HCT116 (cell line): ENCODE measurements at regions not wholly inside any gene's neighbourhood (a gene's known extent, or its start where the extent isn't known, plus 50 kb on each side); places are given as distances from the start of the nearest gene placed in this dataset.

Experiments used
- ATAC-seq: fragments of 200-7000 bp; cut with Tn5 transposase; 2 replicates; pipeline ENCODE4 v1.9.1; 2020; ENCODE audit warnings: mild to moderate bottlenecking, moderate library complexity
- BruUV-seq: library from RNA; stranded (reverse); fragments of 400-500 nt; replicated peaks from 2 replicates; lab custom pipeline; 2021; lab: Mats Ljungman, UMichigan
- CTCF ChIA-PET: fragments of 300-600 bp; sonication (Branson Sonifier 250); formaldehyde crosslinking; loops from one replicate; lab custom pipeline; 2021; ENCODE audit warnings: antibody characterized with exemption; lab: Charles Lee
- POLR2A ChIA-PET: fragments of 300-600, 350-600 bp; sonication (Branson Sonifier 250); formaldehyde crosslinking; loops from one replicate; lab custom pipeline; 2021; ENCODE audit warnings: antibody characterized with exemption; lab: Charles Lee
- RAD21 ChIA-PET, 2 experiments: fragments of 300-600 bp; sonication (Branson Sonifier 250); formaldehyde crosslinking; loops; one replicate each; lab custom pipeline; 2023; ENCODE audit warnings: low total read pairs in 2 of 2; ENCODE audit not compliant: uncharacterized antibody in 2 of 2, unreplicated experiment in 2 of 2, low non-redundant PET in 1 of 2; lab: Charles Lee
- DNase-seq: peaks from one replicate; pipeline ENCODE4 v3.0.0-alpha.2; 2010; ENCODE audit warnings: low read depth, low spot score
- H2AFZ ChIP-seq: fragments of 200-600 bp; shearing (Covaris generic), sonication (generic); 2 replicates; pipeline ENCODE4 v1.6.1; 2017; ENCODE audit warnings: low read depth, mixed run types, mixed read lengths, antibody characterized with exemption, low read length; ENCODE audit not compliant: poor library complexity, severe bottlenecking
- H3K27ac ChIP-seq: 2 replicates; pipeline ENCODE4 v1.5.1; 2012; ENCODE audit warnings: low read depth, low read length
- H3K27me3 ChIP-seq: fragments of 200-600 bp; sonication (generic); 2 replicates; pipeline ENCODE4 v1.6.1; 2016; ENCODE audit warnings: mixed run types, low read length, mixed read lengths; ENCODE audit not compliant: insufficient read depth
- H3K36me3 ChIP-seq, 2 experiments: fragments of 200-500 bp in 1 of 2; fragments of 200-600 bp in 1 of 2; sonication (Bioruptor generic) in 1 of 2; sonication (generic) in 1 of 2; 2 replicates each; pipeline versions ENCODE4 v1.5.1 to v1.6.1; 2014 to 2016; ENCODE audit warnings: low read length in 2 of 2, inconsistent platforms in 1 of 2, mixed read lengths in 1 of 2, mixed run types in 1 of 2; ENCODE audit not compliant: insufficient read depth in 2 of 2, control insufficient read depth in 1 of 2
- H3K4me1 ChIP-seq, 2 experiments: fragments of 200-600 bp in 1 of 2; sonication (generic) in 1 of 2; 2 replicates each; pipeline versions ENCODE4 v1.5.1 to v1.6.1; 2012 to 2017; ENCODE audit warnings: low read length in 2 of 2, inconsistent platforms in 1 of 2, mild to moderate bottlenecking in 1 of 2, mixed read lengths in 1 of 2, mixed run types in 1 of 2, moderate library complexity in 1 of 2; ENCODE audit not compliant: insufficient read depth in 2 of 2, control insufficient read depth in 1 of 2
- H3K4me2 ChIP-seq: fragments of 200-600 bp; sonication (generic); 2 replicates; pipeline ENCODE4 v1.6.1; 2017; ENCODE audit warnings: mixed run types, low read length, mixed read lengths
- H3K4me3 ChIP-seq, 2 experiments: fragments of 200-600 bp in 1 of 2; sonication (generic) in 1 of 2; replicated peaks in 1 of 2; 2 replicates each; pipeline ENCODE4 v1.5.1; 2011 to 2016; ENCODE audit warnings: low read length in 2 of 2, control low read depth in 1 of 2, low read depth in 1 of 2, mild to moderate bottlenecking in 1 of 2, mixed read lengths in 1 of 2, mixed run types in 1 of 2
- H3K79me2 ChIP-seq: fragments of 200-600 bp; sonication (generic); 2 replicates; pipeline ENCODE4 v1.6.1; 2017; ENCODE audit warnings: mild to moderate bottlenecking, mixed run types, low read length, moderate library complexity, mixed read lengths; ENCODE audit not compliant: insufficient read depth
- H3K9ac ChIP-seq: fragments of 200-600 bp; sonication (generic); 2 replicates; pipeline ENCODE4 v1.6.1; 2016; ENCODE audit warnings: low read length, mixed read lengths
- H3K9me2 ChIP-seq: fragments of 200-600 bp; sonication (generic), shearing (Covaris generic); 2 replicates; pipeline ENCODE4 v1.6.1; 2017; ENCODE audit warnings: mixed run types, mild to moderate bottlenecking, moderate library complexity; ENCODE audit not compliant: insufficient read depth
- H3K9me3 ChIP-seq, 2 experiments: fragments of 200-500 bp in 1 of 2; fragments of 200-600 bp in 1 of 2; sonication (Bioruptor generic) in 1 of 2; sonication (generic) in 1 of 2; 2 replicates each; pipeline ENCODE4 v1.6.1; 2014 to 2017; ENCODE audit warnings: low read length in 2 of 2, mixed read lengths in 2 of 2, inconsistent platforms in 1 of 2, low read depth in 1 of 2, mild to moderate bottlenecking in 1 of 2, mixed run types in 1 of 2, moderate library complexity in 1 of 2; ENCODE audit not compliant: control insufficient read depth in 1 of 2, insufficient read depth in 1 of 2
- H4K20me1 ChIP-seq: fragments of 200-600 bp; sonication (generic), shearing (Covaris generic); 2 replicates; pipeline ENCODE4 v1.6.1; 2017; ENCODE audit warnings: mixed run types, mild to moderate bottlenecking, moderate library complexity; ENCODE audit not compliant: insufficient read depth
- EGR1 ChIP-seq: IDR thresholded peaks from 2 replicates; pipeline ENCODE4 v1.6.1; 2012; ENCODE audit warnings: low read depth
- EZH2phosphoT487 ChIP-seq: fragments of 200-600 bp; IDR thresholded peaks from 2 replicates; pipeline ENCODE4 v1.6.1; 2018; ENCODE audit warnings: antibody characterized with exemption, borderline replicate concordance
- RAD21 ChIP-seq: IDR thresholded peaks from 2 replicates; pipeline ENCODE4 v1.6.1; 2012; ENCODE audit warnings: low read depth, mild to moderate bottlenecking
- SP1 ChIP-seq: IDR thresholded peaks from 2 replicates; pipeline ENCODE4 v1.6.1; 2012; ENCODE audit warnings: low read depth
- TCF7L2 ChIP-seq: IDR thresholded peaks from 2 replicates; pipeline ENCODE4 v1.7.0; 2011; ENCODE audit warnings: borderline replicate concordance, inconsistent platforms; ENCODE audit not compliant: insufficient read depth, insufficient read length; ENCODE audit errors: extremely low read depth
- YY1 ChIP-seq: IDR thresholded peaks from 2 replicates; pipeline ENCODE4 v1.6.1; 2011; ENCODE audit warnings: low read length, low read depth, moderate library complexity, mild to moderate bottlenecking; ENCODE audit not compliant: insufficient replicate concordance; ENCODE audit errors: extremely low read depth
- intact Hi-C: fragments of 100-400 bp; cut with micrococcal nuclease; formaldehyde crosslinking; loops from 2 replicates; pipeline ENCODE4 v1.10.0; 2022
- TF ChIP-seq, protein P1 (sequence below): IDR thresholded peaks from 2 replicates; pipeline ENCODE4 v1.6.1; 2012; ENCODE audit warnings: low read depth
- TF ChIP-seq, protein P2 (sequence below): IDR thresholded peaks from 2 replicates; pipeline ENCODE4 v1.6.1; 2012
- TF ChIP-seq, protein P3 (sequence below): IDR thresholded peaks from 2 replicates; pipeline ENCODE4 v1.6.1; 2011; ENCODE audit warnings: mild to moderate bottlenecking, low read length, moderate library complexity; ENCODE audit not compliant: insufficient replicate concordance; ENCODE audit errors: extremely low read depth
- TF ChIP-seq, protein P4 (sequence below), 3 experiments: fragments of 200-600 bp in 1 of 3; sonication (generic) in 1 of 3; IDR thresholded peaks in 2 of 3; conservative IDR thresholded peaks in 1 of 3; 2 replicates each; pipeline ENCODE4 v1.5.1; 2012 to 2017; ENCODE audit warnings: low read depth in 2 of 3, low read length in 2 of 3, antibody characterized with exemption in 1 of 3, borderline replicate concordance in 1 of 3, control low read depth in 1 of 3, mild to moderate bottlenecking in 1 of 3, mixed read lengths in 1 of 3, mixed run types in 1 of 3, moderate library complexity in 1 of 3; ENCODE audit not compliant: insufficient read depth in 1 of 3

DNA sequence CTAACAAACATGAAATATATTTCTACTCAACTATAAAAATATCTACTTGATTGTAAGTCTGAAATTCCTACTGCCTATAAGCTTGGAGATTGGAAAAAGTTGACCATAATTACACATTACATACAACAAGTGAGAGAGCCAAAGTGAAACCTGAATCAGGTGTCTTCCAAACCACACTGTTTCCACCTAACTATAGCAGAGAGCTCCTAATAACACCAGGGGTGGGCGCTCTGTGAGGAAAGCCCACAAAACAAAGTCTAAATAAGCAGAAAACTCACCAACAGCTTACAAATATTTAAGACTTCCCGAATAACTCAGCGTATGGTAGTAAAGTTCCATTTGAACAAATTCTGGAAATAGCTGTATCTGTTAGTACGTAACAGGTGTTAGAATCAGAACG lies 119.9 kb downstream of the GPR37 start:
- no peaks in the 10 kb centered on the region for H3K9me3 ChIP-seq
- no peaks in the 10 kb centered on the region for H3K4me1 ChIP-seq
- intact Hi-C loops = no loop called here
- no peaks in the 10 kb centered on the region for H3K9me2 ChIP-seq
- H3K79me2 ChIP-seq = no peaks in the 10 kb centered on the region
- no peak overlapping the region for H3K27ac ChIP-seq
- ChIA-PET RAD21 (no interaction called here), CTCF (no interaction called here), POLR2A (no interaction called here)
- no peak for DNase-seq
- H3K4me3 ChIP-seq = no peak overlapping the region
- ATAC-seq = no peak
- no peaks in the 10 kb centered on the region for H3K36me3 ChIP-seq
- no peak overlapping the region for H3K4me2 ChIP-seq
- TF ChIP-seq, protein P1, sequence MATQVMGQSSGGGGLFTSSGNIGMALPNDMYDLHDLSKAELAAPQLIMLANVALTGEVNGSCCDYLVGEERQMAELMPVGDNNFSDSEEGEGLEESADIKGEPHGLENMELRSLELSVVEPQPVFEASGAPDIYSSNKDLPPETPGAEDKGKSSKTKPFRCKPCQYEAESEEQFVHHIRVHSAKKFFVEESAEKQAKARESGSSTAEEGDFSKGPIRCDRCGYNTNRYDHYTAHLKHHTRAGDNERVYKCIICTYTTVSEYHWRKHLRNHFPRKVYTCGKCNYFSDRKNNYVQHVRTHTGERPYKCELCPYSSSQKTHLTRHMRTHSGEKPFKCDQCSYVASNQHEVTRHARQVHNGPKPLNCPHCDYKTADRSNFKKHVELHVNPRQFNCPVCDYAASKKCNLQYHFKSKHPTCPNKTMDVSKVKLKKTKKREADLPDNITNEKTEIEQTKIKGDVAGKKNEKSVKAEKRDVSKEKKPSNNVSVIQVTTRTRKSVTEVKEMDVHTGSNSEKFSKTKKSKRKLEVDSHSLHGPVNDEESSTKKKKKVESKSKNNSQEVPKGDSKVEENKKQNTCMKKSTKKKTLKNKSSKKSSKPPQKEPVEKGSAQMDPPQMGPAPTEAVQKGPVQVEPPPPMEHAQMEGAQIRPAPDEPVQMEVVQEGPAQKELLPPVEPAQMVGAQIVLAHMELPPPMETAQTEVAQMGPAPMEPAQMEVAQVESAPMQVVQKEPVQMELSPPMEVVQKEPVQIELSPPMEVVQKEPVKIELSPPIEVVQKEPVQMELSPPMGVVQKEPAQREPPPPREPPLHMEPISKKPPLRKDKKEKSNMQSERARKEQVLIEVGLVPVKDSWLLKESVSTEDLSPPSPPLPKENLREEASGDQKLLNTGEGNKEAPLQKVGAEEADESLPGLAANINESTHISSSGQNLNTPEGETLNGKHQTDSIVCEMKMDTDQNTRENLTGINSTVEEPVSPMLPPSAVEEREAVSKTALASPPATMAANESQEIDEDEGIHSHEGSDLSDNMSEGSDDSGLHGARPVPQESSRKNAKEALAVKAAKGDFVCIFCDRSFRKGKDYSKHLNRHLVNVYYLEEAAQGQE = no peak
- TF ChIP-seq YY1 (no peak), EZH2phosphoT487 (no peak), EGR1 (no peak), SP1 (no peak), RAD21 (no peak), TCF7L2 (no peak)
- TF ChIP-seq, protein P2, sequence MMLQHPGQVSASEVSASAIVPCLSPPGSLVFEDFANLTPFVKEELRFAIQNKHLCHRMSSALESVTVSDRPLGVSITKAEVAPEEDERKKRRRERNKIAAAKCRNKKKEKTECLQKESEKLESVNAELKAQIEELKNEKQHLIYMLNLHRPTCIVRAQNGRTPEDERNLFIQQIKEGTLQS = no peak
- TF ChIP-seq, protein P3, sequence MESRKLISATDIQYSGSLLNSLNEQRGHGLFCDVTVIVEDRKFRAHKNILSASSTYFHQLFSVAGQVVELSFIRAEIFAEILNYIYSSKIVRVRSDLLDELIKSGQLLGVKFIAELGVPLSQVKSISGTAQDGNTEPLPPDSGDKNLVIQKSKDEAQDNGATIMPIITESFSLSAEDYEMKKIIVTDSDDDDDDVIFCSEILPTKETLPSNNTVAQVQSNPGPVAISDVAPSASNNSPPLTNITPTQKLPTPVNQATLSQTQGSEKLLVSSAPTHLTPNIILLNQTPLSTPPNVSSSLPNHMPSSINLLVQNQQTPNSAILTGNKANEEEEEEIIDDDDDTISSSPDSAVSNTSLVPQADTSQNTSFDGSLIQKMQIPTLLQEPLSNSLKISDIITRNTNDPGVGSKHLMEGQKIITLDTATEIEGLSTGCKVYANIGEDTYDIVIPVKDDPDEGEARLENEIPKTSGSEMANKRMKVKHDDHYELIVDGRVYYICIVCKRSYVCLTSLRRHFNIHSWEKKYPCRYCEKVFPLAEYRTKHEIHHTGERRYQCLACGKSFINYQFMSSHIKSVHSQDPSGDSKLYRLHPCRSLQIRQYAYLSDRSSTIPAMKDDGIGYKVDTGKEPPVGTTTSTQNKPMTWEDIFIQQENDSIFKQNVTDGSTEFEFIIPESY = no peak
- TF ChIP-seq, protein P4, sequence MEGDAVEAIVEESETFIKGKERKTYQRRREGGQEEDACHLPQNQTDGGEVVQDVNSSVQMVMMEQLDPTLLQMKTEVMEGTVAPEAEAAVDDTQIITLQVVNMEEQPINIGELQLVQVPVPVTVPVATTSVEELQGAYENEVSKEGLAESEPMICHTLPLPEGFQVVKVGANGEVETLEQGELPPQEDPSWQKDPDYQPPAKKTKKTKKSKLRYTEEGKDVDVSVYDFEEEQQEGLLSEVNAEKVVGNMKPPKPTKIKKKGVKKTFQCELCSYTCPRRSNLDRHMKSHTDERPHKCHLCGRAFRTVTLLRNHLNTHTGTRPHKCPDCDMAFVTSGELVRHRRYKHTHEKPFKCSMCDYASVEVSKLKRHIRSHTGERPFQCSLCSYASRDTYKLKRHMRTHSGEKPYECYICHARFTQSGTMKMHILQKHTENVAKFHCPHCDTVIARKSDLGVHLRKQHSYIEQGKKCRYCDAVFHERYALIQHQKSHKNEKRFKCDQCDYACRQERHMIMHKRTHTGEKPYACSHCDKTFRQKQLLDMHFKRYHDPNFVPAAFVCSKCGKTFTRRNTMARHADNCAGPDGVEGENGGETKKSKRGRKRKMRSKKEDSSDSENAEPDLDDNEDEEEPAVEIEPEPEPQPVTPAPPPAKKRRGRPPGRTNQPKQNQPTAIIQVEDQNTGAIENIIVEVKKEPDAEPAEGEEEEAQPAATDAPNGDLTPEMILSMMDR (IDR thresholded peaks at IDR 0.05 in 2 of 3, conservative IDR thresholded peaks at IDR 0.05 in 1 of 3; ENCODE audit: borderline replicate concordance in 1 of 3, insufficient read depth in 1 of 3, low read depth in 2 of 3, low read length in 2 of 3) = no peak
- H3K9ac ChIP-seq = no peak overlapping the region
- no peaks in the 10 kb centered on the region for H3K27me3 ChIP-seq
- H2AFZ ChIP-seq = no peak overlapping the region
- no TSS peak for BruUV-seq
- no peaks in the 10 kb centered on the region for H4K20me1 ChIP-seq
